ENCODE measurements at regions not wholly inside any gene's neighbourhood (a gene's known extent, or its start where the extent isn't known, plus 50 kb on each side); places are given as distances from the start of the nearest gene placed in this dataset.

DNA sequence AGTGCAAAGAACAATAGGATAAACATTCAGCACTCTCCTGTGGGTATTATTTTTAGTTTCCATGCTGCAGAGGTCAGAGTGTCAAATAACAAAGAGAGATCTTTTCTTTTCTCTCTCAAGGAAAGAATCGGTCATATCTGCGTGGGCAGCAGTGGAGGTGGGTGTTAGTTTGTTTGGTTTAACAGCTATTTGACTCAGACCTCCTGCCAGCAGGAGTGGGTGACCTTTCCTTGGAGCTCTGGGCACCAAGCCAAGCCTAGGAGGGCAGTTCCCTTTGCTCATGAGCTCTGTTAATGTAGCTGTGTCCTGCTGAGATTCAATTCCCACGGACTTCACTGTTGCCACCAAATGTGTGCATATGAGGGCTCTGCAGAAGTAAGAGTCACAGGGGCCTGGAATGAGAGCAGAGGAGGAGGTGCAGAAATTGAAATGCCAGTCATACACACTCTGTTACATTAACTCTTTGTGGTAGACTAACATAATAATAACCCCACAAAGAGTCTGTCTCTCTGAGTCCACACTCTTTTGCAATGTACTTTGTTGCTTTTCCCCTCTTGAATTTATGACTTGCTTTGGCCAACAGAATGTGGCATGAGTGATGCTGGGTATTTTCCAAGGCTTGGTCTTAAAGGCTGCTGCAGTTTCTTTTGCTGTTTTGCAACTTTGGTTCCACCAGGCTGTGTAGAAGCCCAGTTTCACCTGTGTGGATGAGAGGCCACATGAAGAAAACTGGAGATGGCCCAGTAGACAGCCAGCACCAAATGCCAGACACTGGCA lies 76.0 kb upstream of the GRK3 start:
- no peak for TF ChIP-seq ZFX (IDR thresholded peaks at IDR 0.05; ENCODE audit: borderline replicate concordance)
- TF ChIP-seq, protein P1, sequence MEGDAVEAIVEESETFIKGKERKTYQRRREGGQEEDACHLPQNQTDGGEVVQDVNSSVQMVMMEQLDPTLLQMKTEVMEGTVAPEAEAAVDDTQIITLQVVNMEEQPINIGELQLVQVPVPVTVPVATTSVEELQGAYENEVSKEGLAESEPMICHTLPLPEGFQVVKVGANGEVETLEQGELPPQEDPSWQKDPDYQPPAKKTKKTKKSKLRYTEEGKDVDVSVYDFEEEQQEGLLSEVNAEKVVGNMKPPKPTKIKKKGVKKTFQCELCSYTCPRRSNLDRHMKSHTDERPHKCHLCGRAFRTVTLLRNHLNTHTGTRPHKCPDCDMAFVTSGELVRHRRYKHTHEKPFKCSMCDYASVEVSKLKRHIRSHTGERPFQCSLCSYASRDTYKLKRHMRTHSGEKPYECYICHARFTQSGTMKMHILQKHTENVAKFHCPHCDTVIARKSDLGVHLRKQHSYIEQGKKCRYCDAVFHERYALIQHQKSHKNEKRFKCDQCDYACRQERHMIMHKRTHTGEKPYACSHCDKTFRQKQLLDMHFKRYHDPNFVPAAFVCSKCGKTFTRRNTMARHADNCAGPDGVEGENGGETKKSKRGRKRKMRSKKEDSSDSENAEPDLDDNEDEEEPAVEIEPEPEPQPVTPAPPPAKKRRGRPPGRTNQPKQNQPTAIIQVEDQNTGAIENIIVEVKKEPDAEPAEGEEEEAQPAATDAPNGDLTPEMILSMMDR (IDR thresholded peaks at IDR 0.05) = no peak
- no peak overlapping the region for H3K27ac ChIP-seq

DNA sequence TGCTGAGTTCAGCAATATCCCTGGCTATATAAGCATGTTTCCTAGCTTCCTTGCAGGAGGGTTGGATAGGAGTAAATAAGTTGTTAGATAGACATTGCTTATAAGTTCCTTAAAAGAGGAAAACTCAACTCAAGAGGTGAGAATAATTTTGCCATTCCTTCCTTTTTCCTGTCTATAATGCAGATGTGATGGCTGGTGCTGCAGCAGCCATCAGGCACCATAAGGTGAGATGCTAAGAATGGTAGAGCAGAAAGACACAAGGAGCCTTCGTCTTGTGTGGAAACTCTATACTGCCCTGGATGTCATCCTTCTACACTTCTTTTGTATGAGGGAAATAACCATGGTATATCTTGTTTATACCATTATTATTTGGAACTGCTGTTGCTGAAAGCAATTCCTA lies 74.5 kb upstream of the GRK3 start:
- TF ChIP-seq, protein P1 (IDR thresholded peaks at IDR 0.05) = no peak
- no peak for TF ChIP-seq ZFX (IDR thresholded peaks at IDR 0.05; ENCODE audit: borderline replicate concordance)
- no peak overlapping the region for H3K27ac ChIP-seq

DNA sequence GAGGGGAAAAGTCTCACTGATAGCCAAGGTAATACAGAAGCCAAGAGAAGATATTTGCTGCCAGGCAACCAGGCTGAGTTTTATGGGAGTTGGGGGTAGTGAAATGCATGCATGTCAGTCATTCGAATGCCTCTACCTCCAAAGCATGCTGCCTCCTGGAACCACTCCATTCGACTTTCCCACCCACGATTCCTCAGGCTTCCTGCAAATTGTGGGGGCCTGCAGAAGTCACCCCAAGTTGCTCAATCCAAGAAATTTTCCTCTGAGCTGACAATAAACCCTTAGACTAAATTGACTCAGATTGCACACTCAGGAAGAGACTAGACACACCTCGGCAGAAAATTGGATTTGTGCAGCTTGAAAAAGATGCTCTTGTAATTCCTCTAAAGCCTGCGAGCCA lies 73.6 kb upstream of the GRK3 start:
- no peak overlapping the region for H3K27ac ChIP-seq
- no peak for TF ChIP-seq ZFX (IDR thresholded peaks at IDR 0.05; ENCODE audit: borderline replicate concordance)
- TF ChIP-seq, protein P1 (IDR thresholded peaks at IDR 0.05) = no peak

DNA sequence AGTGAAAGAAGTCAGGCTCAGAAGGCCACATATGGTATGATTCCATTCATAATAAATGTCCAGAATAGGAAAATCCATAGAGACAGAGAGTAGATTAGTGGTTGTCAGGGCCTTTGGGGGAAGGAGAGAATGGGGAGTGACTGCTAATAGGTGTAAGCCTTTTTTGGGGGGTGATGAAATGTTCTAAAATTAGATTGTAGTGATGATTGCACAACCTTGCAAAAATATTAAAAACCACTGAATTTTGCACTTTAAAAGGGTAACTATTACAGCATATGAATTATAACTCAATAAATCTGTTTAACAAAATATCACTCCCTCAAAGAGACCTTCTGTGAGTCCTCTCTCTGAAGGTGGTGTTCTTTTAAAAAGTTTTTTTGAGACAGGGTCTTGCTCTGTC lies 72.3 kb upstream of the GRK3 start:
- TF ChIP-seq ZFX (IDR thresholded peaks at IDR 0.05; ENCODE audit: borderline replicate concordance) = no peak
- TF ChIP-seq, protein P1 (IDR thresholded peaks at IDR 0.05) = no peak
- no peak overlapping the region for H3K27ac ChIP-seq

DNA sequence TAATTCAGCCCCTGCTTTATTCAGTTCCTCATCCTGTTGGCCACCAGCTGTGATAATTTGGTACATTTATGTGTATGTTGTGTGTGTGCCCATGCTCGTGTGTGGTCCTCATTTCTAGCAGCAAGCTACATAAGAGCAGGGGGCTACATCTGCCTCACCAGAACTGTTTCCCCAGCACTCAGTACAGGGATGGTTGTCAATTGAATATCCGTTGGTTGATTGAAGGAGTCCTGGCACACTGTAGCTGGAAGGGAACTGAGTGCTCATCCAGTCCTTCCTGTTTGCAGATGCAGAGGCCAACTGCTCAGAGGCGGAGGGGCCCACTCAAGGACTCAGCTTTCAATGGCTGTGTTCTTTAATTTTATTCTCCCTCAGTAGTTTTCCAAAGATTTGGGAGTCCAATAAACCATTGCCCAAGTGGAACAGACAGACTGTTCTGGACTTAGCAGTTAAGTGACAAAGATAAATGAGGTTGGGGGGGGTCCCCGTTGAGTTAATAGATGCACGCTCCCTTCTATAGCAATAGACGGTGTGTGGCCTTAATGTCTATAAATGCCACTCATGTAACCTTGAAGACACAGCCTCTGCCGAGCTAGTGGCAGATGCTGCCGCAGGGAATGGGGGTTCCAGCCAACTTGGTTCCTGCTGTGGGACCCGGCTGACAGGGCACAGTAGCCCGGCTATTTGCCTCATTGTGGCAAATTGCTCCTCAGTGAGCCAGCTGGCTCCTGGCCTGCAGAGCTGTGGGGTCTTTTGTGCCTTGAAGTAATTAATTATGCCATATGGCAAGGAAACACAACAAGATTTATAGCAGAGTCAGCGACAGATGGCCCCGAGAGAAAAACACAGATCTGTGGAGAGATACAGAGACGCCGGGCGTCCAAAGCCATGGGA lies 71.4 kb upstream of the GRK3 start:
- TF ChIP-seq ZFX (IDR thresholded peaks at IDR 0.05; ENCODE audit: borderline replicate concordance) = no peak
- TF ChIP-seq, protein P1 (IDR thresholded peaks at IDR 0.05) = no peak
- no peak overlapping the region for H3K27ac ChIP-seq

DNA sequence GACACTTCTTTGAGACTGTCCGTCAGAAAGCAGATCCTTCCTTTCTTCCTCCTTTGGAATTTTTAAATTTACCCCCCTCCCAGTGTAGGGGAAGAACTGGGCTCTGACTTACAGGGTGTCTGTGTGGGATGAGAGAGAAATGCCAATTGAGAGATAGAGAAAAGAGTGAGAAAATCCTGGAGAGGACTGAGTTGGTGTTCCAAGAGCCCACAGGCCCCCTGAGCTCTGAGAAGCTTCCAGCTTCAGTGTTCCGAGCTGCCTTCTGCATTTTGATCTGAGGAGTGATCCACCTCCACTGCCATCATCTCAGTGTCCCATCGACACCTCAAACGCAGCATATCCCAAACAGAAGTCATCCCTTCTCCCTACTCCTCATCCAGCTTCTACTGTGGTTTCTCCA lies 70.7 kb upstream of the GRK3 start:
- H3K27ac ChIP-seq = no peak overlapping the region
- TF ChIP-seq ZFX (IDR thresholded peaks at IDR 0.05; ENCODE audit: borderline replicate concordance) = no peak
- TF ChIP-seq, protein P1 (IDR thresholded peaks at IDR 0.05) = no peak

DNA sequence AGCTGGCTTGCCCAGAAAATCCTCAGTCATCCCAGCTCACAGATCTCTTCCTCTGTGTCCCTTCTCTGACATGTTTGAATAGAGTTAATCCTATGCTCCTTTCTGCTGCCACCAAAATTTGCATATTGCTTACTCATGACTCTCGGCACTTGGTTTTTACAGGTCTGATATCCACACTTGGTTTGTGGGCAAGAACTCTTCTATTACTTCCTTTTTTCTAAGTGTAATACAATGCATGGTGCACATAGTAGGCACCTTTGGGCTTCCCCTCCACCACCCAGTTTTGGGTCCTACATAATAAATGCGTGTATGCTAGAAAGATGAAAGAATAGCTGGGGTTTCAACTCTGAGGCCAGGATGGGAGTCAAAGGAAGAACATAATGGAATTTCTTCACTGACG lies 69.7 kb upstream of the GRK3 start:
- H3K27ac ChIP-seq = no peak overlapping the region
- TF ChIP-seq, protein P1 (IDR thresholded peaks at IDR 0.05) = no peak
- TF ChIP-seq ZFX (IDR thresholded peaks at IDR 0.05; ENCODE audit: borderline replicate concordance) = no peak

Measured in 22Rv1 (cell line).